GM21367 (cell line): ENCODE measurements at regions not wholly inside any gene's neighbourhood (a gene's known extent, or its start where the extent isn't known, plus 50 kb on each side); places are given as distances from the start of the nearest gene placed in this dataset.
A peak's percentile ranks its signal among the peaks of the same experiment; 100 is the strongest.

Experiments
- ATAC-seq: cut with Tn5 transposase; IDR thresholded peaks from one replicate; pipeline ENCODE4 v1.9.1; 2021; ENCODE audit not compliant: unreplicated experiment

DNA sequence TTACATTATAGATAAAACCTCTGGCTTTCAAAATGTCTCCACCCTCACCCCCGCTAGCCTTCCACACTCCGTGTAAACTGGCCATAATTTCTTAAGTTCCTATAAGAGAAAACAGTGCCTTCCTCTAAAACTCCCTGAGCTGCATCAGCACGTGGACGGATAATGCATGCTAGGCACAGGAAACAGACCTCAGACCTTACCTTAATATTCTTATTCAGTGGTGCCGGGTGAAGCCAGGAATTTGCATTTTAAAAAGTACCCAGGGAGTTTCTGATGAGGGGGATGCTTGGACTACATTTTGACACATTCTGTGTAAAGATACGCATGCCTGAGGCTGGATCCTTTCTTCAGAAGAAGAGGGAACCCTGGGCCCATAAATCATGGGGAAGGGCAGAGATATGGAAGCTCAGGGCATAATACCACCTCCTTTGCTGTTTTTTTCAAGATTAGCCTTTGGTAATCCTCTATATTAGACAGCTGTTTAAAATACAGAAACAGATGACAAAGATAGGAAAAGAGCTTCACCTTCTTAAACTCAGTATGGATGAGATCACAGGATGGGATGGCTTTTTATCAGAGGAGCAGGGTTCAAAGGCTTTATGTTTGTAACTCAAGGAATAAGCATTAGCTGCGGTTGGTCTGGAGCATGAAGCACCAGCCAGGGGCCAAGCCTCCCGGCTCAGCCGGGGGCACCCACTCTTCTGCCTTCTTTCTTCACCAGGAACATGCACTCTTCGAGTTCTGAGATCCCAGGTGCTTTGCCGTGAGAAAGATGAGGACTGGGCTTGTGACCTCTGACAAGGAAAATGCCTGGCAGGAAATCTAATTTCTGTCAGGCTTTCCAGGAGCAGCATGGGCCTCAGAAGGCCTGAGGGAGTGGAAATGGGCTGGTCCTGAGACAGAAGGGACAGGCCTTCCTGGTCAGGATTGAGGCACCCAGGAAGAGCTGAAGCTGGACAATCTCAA is 218.1 kb upstream of the SOX4 start:
- peak; percentile 69 for ATAC-seq

DNA sequence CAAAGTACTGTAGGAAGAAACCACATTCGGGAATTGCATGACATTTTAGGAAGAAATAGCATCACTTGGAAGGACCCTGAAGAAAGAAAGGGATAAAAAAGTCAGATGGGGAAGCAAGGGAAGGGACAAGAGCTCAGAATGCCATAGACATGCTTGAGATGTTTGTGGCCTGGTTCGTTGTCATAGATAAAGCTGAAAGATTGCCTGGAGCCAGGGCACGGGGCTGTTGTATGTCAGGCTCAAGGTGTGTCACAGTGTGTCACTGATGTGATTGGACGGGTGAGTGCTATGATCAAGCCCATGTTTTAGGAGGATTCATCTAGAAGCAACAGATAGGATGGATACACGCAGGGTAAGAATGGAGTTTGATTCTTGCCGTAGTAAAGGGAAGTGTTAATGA is 216.2 kb upstream of the SOX4 start:
- no peak for ATAC-seq

DNA sequence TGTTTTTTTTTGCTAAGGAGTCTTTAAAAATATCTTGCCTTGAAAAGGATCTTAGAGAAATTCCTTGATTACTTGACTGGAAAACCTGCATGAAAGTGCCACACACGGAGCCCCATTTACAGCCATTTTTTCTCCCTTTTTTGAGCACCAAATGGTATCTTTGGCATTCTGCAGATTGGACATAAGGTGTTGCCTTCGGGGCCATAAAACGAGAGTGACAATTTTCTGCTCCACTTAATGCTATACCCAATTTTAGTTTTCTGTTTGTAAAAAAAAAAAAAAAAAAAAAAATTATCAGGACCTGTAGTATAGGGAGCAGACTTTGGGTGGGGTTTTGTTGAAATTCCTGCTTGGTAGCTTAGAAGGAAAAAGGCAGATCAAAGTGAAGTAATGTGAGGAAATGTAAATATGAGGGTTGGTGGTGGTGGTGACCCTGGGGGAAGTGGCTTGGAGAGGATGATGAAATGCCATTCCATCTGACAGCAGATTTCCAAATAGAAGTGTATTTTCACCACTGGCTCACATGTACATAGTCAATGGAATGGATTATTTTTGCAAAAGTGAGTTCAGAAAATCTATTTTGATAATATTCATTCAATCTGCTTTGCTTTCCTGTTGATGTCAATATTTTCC is 212.1 kb upstream of the SOX4 start:
- no peak for ATAC-seq

DNA sequence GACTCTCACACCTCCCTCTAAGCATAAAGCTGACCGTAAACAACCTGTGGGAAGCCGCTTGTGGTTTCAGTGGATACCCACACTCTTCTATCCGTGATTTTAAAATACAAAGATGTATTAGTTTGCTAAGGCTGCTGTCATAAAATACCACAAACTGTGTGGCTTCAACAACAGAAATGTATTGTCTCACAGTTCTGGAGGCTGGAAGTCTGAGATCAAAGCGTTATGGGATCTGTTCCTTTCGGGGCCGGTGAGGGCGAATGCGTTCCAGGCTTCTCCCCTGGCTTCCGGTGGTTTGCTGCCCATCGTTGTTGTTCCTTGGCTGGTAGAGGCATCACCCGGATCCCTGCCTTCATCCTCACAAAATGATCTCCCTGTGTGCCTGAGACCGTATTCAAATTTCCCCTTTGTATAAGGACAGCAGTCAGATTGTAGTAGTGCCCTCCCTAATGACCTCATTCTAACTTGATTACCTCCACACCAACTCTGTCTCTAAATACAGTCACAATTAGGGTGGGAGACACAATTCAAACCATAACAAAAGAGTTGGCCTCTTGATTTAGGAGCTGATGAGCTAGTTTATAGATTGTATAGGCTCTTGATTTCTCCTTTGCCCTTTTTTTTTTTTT is 210.6 kb upstream of the SOX4 start:
- ATAC-seq: no peak

DNA sequence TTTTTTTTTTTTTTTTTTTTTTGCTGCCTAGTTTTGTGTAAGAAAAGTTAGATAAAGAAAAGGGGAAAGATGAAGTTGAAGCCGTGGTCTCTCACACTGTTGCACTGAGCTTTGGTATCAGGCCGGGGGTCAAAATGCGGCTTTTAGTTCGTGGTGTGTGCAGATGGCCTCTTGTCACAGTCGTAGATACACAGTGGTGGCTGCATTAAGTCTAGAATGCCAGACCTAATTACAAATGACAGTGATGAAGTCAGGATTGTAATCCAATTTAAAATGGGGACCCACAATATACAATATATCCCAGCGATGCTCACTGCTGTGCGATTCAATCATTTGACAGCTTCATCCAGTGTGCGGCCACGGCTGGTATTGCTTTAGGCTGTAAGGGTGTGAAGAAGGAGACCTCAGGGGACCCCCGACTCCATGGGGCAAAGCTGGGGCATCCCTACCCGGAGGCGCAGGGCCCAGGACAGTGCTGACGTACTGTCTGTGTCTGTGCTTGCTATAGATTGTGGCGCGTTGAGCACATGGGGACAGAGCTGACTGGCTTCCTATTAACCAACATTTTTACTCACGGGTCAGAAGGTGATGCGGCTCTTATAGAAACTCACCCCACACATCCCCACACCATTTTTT is 210.0 kb upstream of the SOX4 start:
- no peak for ATAC-seq

DNA sequence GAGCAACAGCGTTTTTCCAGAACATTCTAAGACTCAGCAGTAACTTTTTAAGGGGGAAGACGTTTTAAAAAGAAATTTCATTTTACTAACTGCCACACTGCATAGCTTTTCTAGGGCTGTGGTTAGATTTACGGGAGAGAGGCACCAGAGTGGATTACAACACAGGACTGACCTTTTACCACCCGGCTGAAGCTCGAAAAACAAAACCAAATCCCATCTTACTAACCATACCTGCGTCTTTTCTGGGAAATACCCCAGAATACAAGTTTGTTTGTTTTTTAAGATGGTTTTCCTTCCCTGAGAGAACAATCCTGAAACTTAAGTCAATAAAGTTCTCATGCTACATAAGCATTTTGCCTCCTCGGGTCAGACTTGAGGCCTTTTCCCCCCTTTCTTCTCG is 209.3 kb upstream of the SOX4 start:
- ATAC-seq: no peak

DNA sequence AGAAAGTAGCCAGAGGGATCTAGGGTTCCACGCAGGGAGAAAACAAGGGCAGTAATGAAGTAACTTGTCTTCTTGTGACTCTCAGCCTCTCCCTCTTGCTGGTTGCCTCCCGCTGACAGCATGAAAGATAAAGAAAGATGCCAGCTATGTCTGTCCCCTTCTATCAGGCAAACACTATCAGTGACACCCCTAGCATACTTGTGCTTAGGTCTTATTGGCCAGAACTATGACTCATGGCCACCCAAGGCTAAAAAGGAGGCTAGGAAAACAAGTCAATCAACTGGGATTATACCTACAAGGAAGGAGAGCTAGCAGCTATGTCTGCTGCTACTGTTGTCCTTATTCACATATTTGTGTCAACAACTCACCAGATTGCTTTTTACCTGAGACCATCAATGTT is 206.8 kb upstream of the SOX4 start:
- no peak for ATAC-seq

DNA sequence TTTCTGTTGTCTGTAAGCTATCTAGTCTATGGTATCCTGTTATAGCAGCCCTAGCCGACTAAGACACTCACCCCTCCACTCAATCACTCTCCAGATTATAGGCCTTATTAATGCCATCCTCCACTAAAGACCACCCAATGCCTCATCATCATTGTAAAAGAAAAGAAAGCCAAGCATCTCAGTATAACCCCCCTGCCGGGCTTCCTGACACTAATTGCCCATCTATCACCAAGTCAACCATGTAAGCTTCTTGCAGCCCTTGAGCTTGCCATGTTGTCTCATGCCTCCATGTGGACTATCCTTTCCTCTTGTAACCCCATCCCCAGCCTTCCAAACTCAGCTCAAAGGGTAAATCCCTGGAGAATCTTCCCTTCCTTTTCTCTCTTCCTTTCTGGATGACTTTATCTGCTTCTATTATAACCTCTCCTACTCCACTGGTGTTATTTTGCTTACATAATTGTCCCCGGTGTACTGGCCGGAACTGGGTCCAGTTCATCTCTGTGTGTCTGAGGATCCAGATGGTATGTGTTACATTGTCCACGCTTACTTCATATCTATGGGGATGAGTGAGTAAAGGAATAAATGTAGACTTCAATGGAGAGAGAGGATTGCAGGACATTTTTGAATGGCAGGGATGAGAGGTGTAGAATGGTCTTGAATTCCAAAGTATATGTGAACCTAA is 202.9 kb upstream of the SOX4 start:
- no peak for ATAC-seq

DNA sequence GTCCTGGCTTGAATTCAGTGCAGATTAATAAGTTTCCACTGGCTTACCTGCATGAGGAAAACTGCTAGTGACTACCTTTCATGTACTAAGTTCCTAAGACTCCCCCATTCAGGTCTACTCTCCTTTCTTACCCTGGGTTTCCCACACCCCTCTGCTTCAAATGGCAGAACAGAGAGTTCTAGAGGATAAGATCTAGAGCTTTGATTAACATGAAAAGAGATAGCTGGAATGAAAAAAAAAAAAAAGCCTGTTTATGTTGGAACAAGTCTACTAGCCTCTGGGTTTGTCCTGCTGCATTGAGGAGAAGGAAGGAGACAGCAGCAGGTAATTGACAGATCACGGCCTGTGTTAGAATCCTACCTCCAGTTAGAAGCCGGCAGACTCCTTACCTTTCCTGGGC is 201.4 kb upstream of the SOX4 start:
- ATAC-seq: no peak

DNA sequence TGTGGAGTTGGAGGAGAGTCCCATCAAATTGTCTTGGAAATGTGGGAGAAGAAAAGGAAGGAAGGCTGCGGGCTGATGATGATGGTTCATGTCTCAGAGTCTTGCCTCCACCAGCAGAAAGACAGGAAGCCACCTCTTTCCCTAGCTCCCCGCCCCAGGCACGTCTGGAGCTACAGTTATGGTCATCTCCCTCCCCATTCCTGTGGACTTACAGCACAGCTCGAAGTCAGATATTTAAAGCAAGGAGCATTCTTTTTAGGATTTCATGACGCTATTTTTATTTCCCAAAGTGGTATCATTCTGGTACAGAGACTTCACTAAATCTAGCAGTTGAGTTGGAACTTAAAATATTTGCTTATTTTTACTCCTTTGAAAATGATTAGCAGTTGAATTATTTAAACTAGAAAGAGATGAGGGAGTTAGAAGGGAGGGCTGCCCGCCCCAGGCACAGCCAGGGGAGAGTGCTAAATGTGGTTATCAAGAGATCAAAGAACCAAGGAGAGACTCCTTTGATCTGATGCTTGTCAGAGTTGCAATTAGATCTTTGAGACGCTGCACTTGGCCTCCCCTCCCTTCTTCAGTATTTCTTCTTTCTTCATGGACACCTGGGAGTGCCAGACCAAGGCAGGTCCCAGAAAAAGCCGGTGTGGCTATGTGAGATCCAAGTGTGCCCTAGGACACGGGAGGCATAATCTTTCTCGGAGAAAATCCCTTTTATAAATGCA is 199.9 kb upstream of the SOX4 start:
- no peak for ATAC-seq

DNA sequence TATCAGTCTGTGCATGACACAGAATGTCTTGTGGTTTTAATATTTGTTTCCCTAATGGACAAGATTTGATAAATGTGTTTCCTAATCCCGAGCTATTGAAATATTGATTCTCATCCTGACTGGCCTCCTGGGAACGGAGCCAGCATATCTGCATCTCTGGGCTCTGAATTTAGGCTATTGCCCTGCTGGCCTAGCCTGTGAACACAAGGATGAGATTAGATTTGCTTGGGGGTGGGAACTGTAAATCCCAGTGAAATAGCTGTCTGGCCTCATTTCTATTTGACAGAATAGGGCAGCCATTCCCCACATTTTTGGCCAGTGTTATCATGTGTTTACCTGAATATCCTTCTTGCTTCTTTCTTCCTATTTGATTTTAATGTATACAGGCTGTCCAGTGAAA is 198.4 kb upstream of the SOX4 start:
- ATAC-seq: no peak

DNA sequence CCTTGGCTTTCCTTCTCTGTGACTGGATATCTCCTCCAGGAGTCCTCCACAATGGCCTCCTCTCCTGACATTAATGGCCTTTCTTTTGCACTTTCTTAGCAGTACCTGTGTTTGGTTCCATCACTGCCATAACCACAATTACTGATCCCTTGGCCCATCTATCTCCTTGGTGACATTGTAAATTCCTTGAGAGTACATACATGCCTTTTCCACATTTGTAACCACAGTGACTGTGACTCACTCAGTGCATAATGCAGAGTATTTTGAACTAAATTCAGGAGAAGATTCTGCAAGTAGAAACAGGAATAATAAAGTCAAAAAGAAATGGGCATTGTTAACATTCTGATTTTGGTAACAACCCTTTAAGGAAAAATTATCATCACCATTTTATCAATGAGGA is 197.2 kb upstream of the SOX4 start:
- ATAC-seq: no peak

DNA sequence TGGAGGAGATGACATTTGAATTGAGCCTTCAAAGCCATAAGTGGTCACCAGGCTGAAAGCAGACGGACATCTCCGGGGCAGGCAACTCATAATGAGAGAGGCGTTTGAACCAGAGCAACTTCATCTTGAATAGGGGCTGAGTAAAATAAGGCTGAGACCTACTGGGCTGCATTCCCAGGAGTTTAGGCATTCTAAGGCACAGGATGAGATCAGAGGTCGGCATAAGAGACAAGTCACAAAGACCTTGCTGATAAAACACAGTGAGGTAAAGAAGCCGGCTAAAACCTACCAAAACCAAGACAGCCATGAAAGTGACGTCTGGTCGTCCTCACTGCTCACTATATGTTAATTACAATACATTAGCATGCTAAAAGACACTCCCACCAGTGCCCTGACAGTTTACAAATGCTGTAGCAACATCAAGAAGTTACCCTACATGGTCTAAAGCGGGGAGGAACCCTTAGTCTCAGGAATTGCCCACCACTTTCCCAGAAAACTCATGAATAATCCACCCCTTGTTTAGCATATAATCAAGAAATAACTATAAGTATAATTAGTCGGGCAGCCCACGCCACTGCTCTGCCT is 194.7 kb upstream of the SOX4 start:
- no peak for ATAC-seq

DNA sequence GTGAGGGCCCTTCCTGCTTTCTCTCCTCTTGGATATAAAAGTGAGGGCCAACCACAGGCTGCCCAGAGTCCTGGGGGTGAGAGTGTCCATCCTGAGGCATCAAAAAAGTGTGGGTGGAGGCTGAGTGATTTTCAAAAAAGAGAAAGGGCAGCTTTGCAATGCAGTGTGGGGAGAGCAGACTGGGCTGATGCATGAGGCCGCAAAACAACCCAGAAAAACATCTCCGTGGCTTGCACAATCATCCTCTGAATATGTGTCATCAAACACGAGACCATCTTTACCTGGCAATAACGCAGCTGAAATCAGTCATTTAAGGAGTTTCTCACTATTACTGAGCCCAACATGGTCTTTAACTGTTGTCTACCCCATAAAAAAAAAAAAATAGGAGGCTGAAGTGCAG is 191.2 kb upstream of the SOX4 start:
- ATAC-seq: no peak

DNA sequence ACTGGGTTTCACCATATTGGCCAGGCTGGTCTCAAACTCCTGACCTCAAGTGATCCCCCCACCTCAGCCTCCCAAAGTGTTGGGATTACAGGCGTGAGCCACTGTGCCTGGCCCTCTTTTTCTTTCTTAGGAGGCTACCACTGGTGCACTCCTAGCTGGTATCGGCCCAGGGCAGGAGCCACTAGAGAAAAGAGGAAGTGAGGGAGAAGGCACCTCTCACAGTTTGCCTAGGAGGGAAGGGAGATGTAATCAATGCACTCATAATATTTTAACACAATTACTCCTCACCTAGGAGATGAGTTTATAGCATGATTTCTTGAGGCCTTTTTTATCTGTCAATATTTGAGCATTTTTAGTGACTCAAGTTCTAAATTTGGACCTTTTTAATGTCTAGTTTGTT is 189.0 kb upstream of the SOX4 start:
- ATAC-seq: peak; percentile 80

DNA sequence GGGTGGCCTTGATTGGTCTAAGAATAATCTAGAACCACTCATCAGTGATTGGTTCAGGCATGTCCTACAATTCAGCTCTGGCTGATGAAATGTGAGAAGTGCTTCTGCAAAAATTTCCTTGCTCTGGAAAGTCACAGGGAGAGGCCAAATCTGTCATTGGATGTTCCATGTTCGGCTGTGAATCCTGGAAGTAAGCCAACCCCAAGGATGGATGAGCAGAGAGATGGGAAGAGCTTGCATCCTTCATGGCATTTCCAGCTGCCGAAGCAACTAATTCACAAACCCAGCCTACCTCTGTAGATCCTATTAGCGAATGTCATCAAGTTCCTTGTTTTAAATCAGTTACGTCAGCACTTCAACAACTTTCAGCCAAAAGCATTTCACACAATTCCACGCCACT is 187.2 kb upstream of the SOX4 start:
- no peak for ATAC-seq

DNA sequence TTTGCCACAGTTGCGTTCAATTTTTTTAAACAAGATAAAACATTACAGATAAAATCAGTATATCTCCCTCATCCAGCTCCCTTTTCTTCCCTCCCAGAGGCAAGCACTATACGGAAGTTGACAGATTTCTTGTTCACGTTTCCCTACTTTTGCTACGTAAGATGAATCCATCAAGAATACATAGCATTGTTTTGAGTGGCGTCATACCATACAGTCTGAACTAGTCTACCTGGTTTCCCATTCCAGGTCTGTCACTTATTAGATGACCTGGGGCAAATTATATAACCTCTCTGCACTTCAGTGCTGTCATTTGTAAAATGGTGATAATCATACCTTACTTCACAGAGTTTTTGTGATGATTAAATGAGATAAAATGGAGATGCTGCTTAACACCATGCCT is 184.3 kb upstream of the SOX4 start:
- ATAC-seq: no peak

DNA sequence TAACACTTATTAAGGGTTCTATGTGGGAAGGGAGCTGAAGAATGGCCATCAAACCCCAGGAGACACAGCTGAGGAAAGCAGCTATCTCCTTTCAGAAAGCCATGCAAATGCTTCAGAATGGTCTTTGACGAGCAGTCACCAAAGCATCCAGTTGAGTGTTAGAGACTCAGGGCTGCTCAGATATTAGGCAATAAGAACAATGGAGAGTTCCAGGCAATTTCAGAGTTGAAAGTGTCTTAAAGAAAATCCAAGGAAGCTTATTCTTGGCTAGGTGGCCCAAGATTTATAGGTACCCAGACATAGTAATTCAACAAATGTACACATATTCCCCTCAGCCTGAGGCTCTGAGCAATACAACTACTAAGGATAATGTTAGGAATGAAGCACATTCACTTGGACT is 180.1 kb upstream of the SOX4 start:
- ATAC-seq: no peak

DNA sequence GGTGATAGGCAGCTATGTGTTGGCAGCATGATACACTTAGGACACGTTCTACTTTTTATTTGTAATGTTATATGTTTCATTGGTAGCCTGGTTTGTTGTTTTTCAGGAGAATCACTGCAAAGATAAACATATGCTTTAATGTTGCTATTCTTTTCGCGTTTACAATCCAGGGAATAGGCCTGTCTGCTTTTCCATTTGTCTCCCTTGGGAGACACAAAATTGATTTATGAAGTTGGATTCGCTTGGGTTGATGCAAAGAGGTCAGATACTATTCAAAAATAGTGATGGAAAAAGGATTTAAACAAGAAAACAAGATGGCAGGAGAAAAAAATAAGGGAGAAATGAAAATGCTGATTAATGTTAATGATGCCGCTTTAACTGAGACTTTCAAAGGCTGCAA is 179.5 kb upstream of the SOX4 start:
- ATAC-seq: no peak
